Stimulated activated CD8-positive, alpha-beta memory T cell treated with anti-CD3 and anti-CD28 coated beads, Interleukin-12 subunit alpha, Interleukin-12 subunit beta, amount 100 ng/mL, for 4 hours (primary cell): ENCODE measurements at regions not wholly inside any gene's neighbourhood (a gene's known extent, or its start where the extent isn't known, plus 50 kb on each side); places are given as distances from the start of the nearest gene placed in this dataset.

Experiments used
- DNase-seq: peaks from one replicate; pipeline ENCODE4 v3.0.0-alpha.2; 2020; ENCODE audit warnings: low read depth

GRCh38 chr7:35339811-35340210 is 85.9 kb upstream of the TBX20 start:
- no peak for DNase-seq

DNA sequence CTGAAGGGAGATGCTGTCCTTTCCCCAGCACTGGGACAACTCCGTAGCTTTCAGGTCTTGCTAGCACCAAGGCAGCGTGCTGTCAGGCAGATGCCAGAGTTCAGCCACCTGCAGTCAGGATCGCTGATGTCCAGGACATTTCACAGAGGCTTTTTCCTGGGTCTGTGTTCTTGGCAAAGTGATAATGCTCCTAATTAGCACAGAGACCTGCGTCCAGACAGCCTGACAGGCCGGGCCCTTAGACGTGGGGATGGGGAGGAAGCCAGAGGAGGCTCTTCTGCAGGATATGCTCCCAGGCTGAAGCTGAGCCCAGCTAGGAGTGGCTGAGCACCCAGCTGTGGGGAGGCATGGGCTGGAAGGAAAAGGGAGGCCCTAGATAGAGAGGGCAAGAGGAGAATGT is 82.5 kb upstream of the TBX20 start:
- DNase-seq = no peak

- no peak for DNase-seq
Observed at GRCh38 chr7:35334506-35334905, 80.6 kb upstream of the TBX20 start.

DNA sequence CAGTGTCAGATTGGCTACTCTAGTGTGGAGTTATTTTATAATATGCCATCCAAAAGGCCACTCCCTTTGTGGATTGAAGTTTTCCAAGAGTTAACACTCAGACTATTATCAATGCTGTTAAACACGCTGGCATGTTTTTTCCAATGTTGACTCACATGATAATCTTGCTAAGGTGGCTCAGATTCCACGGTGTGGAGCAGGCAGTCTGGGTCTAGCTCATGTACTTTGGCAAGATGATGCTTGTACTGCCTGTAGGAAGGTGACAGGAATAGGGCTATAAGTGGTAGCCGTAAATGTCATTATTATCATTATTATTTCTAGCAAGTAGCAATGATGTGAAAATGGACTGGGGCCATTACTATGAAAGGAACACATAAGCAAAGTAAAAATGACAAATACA is 79.4 kb upstream of the TBX20 start:
- DNase-seq = no peak

GRCh38 chr7:35331730-35332678 is 78.1 kb upstream of the TBX20 start:
- no peak for DNase-seq

DNA sequence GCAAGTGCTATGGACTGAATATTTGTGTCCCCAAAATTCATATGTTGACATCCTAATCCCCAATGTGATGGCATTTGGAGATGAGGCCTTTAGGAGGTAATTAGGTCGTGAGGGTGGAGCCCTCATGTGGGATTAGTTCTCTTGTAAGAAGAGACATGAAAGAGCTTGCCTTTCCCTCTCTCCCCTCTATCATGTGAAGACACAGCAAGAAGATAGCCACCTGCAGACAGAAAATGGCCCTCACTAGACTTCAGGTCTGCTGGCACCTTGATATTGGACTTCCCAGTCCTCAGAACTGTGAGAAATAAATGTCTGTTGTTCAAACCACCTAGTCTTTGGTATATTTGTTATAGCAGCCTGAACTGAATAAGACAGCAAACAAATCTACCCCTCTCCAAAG is 75.1 kb upstream of the TBX20 start:
- no peak for DNase-seq

DNA sequence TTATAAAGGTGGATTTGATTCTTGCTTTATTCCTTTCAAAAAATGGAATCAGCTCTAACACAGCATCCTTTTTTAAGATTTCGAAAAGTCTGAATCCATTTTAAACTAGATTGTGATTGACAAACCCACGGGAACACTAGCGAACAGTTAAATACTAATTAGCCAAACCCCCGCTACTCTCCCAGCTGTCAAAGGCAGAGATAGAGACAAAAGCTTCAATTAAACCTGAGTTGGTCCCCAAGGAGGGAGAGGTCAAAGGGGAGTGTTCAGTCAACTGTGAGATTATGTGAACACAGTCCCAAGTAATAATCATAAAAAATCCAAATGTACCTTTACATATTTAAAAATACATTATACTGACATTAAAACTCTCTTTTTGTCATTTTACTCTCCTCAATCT is 65.7 kb upstream of the TBX20 start:
- no peak for DNase-seq

GRCh38 chr7:35316549-35316948 is 62.6 kb upstream of the TBX20 start:
- no peak for DNase-seq

- no peak for DNase-seq
Observed at GRCh38 chr7:35315517-35315916, 61.6 kb upstream of the TBX20 start.

DNA sequence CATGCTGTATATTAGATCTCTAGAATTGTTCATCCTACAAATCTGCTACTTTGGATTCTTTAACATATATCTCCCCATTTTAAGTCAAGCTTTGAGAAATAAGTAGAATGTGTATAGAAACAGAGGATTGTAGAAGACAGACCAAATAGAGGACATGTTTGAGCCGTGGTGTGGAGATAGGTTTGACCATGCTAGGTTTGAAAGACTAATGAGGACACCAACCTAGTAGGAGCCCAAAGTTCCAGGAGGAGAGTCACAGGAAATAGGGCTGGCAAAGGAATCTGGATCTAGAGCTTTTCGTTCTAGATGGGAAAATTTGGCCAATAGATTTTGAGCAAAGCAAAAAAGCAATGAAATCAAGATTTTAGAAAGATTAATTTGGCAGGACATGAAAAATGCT is 60.5 kb upstream of the TBX20 start:
- DNase-seq = no peak

- no peak for DNase-seq
Observed at GRCh38 chr7:35313575-35313974, 59.7 kb upstream of the TBX20 start.
